HG03097 (cell line): ENCODE measurements at regions not wholly inside any gene's neighbourhood (a gene's known extent, or its start where the extent isn't known, plus 50 kb on each side); places are given as distances from the start of the nearest gene placed in this dataset.

Experiments
- ATAC-seq: cut with Tn5 transposase; IDR thresholded peaks from one replicate; pipeline ENCODE4 v1.9.1; 2021; ENCODE audit not compliant: unreplicated experiment, low FRiP score

GRCh38 chr18:38606841-38607240, 1041.2 kb upstream of the CELF4 start:
- no peak for ATAC-seq

DNA sequence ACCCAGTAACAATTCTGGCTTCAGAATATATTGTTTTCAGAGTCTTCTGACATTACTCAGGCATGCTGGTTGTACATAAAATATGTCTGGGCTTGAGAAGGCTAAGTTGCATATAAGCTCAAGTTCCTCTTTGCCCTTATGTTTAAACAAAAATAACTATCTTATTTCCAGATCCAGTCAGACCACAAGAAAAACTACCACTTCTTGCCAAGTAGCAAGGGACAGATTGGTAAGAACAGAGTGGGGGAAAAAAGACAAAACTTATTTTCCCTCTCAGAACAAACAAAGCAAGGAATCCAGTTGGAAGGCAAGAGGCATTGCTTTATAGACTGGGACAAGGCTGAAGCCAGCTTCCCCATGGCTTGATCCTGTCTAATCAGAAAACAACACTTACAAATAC, 1036.7 kb upstream of the CELF4 start:
- no peak for ATAC-seq

- no peak for ATAC-seq
Measured at GRCh38 chr18:38587571-38587970, 1022.0 kb upstream of the CELF4 start.

DNA sequence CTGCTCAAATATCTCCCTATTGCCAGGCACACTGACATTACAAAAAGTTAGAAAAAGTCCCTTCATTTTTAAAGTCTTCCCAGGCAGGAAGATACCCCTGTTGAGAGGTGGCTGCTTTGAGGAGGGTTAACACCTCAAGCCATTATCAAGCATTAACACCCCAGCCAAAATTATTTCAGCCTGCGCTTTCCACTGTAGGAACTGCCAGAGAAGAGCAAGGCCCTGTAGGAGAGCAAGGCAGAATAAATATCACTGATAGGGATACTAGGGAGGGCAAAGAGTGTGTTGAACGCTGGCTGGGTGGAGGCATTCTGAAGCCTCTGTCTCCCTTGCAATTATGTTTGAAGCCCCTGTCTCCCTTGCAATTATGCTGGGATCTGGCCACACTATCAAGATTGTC, 1020.7 kb upstream of the CELF4 start:
- ATAC-seq, result no peak

DNA sequence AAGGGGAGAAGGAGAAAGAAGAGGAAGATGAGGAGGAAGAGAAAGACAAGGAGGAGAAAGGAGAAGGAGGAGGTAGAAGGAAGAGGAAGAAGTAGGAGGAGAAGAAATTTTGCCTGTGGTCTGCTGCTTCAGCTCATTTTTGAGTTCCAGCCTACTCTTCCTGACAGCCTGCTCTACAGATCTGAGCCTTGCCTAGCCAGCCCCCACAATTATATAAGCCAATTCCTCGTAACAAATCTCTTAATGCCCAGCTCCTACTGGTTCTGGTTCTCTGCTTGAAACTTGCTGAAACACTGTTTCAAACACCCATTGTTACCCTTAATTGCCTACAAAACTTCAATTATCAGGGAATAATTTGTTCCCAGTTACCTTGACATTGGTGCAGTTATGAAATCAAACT, 1014.2 kb upstream of the CELF4 start:
- no peak for ATAC-seq

DNA sequence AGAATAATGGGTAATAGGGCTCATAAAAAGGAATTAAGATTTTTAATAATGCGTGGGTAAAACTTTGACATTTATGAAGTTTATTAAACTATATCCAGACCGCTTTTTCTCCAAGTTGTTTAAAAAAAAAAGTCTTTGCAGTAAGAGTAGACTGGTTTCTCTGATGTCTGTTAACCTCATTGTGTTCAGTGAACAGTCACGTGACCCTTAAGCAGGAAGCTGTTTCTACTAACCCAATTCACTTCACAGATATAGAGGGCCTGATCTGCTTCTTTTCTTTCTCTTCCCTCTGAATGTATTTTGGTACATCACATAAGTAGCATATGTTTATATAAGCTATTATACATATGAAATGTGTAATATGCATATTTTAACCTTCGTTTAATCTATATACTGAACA, 1011.3 kb upstream of the CELF4 start:
- ATAC-seq, result no peak

DNA sequence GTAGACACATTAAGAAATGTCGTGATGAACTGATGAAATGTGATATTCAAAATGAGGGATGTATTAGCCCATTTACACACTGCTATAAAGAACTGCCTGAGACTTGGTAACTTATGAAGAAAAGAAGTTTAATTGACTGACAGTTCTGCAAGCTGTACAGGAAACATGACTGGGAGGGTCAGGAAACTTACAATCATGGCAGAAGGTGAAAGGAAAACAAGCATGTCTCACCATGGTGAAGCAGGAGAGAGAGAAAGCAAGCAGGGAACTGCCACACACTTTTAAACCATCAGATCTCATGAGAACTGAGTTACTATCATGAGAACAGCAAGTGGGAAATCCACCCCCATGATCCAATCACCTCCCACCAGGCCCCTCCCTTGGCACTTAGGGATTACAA, 1010.8 kb upstream of the CELF4 start:
- ATAC-seq, result no peak

DNA sequence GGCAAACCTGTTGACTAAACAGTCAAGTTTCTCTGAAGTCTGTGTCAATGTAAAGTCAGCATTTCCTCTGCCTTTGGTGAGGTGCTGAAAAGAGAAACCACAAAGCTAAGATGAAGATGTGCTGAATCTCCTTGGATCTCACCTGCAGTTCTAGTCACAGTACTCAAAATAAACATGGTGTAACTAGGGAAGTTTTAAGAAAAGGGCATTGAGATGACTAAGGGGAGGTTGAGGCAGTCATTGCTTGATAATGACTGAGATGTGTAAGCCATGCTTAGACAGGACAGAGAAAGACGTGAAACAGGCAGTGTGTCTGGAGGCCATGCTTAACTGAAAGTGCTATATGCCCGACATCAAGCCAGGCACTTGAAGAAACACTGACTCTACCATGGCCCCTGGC, 1010.0 kb upstream of the CELF4 start:
- ATAC-seq, result no peak

DNA sequence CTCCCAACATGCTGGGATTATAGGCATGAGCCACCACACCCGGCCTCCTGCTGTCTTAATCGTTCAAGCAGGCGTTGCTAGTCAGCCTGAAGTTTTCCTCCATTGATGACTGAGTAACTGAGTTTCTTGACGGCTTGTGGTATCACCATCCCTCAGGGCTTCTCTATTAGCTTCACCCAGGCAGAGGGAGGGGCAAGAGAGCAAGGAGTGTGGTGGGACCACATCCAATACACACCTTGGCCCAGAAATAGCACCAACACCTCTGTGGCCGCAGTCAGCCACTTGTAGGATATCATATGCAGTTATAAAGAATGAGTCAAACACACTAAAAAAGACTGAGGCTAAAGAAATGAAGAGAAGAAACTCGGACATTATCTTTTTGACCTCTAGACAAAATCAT, 1009.4 kb upstream of the CELF4 start:
- no peak for ATAC-seq

DNA sequence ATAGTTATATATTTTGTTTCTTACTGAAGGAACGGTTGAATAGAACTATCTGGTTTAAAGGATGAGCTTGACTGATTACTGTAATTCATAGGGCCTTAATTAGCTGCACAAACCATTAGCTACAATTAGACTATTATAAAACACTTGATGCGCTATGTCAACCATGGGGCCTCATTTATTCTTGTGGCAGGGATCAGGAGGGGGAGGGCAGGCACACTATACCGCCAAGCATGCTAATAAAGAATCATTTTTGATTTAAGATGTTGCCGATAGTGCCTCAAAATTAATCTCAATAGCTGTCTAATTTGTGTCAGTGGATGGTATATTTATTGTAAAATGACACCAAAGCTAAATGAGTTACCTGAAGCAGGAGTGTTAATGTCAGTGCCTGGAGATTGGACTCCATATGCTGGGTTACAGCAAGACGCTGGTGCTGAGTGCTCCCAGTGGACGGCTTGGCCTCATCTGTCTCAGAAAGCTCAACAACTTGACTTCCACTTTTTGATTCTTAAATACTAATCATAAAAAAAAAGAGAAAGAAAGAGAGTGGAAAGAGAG, 1007.0 kb upstream of the CELF4 start:
- ATAC-seq, result no peak

GRCh38 chr18:38571651-38572050, 1006.1 kb upstream of the CELF4 start:
- no peak for ATAC-seq

GRCh38 chr18:38565513-38565912, 999.9 kb upstream of the CELF4 start:
- no peak for ATAC-seq

- ATAC-seq, result no peak
Measured at GRCh38 chr18:38563396-38563980, 997.9 kb upstream of the CELF4 start.

GRCh38 chr18:38557006-38557405, 991.4 kb upstream of the CELF4 start:
- ATAC-seq, result no peak

DNA sequence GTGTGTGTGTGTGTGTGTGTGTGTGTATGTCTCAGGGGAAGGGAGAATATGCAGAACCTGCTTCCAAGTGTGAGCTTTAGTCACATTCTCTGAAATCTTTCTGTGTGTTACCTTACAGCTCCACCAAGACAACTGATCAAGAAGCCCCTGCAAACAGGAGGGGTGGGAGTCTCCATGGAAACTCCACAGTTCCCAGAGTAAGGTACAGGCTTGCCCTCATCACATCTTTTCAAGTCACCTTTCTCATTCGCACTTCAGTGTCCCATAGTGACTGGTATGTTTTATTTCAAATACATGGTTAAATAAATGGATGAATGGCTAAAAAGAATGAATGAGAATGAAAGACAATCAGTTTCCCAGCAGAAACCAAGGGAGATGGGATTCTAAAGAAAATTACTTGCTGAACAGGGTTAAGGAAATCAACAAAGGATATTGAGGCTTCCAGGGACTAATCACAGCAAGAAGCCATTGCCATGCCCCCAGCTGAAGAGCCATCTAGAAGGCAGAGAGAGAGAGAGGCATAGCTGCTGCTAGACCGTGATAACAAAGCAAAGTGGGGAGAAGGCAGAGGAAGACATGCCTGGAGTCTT, 987.2 kb upstream of the CELF4 start:
- ATAC-seq, result no peak

DNA sequence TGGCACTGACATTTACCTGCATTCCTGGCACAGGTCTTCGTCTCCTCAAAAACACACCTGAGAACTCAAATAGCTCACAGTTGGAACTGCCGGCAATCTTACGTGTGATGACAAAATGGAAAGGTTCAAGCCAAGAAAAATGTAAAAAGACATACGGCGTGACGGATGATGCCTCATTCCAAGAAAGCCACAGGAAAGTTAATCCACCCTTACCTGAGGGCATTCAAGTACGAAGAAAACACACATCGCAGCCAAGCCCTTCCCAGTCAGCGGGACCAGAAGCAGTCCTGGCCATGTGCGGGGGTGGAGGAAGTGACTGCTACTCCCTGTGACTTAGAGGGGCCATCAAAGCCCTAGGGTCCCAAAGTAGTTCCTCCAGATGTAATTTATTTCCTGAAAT, 986.3 kb upstream of the CELF4 start:
- ATAC-seq, result no peak

GRCh38 chr18:38545071-38545470, 979.5 kb upstream of the CELF4 start:
- ATAC-seq, result no peak

DNA sequence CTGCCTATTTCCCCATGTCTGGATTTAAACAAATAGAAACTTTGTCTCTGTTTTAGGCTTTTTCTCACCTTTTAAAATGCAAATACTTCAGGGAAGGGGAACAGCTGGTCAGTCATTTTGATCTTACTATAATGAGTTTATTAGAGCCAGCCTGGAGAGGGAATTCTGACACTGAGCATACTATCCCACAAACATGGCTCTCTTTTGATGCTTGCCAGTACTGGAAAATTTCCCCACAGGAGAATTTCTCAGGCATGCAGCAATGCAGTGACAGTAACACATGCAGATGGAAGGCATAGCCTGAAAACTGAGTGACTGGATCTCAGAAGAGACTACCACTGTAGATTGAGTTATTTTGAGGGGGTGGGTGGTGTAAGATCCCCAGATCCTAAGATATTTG, 974.3 kb upstream of the CELF4 start:
- no peak for ATAC-seq

- no peak for ATAC-seq
Measured at GRCh38 chr18:38539371-38539770, 973.8 kb upstream of the CELF4 start.

DNA sequence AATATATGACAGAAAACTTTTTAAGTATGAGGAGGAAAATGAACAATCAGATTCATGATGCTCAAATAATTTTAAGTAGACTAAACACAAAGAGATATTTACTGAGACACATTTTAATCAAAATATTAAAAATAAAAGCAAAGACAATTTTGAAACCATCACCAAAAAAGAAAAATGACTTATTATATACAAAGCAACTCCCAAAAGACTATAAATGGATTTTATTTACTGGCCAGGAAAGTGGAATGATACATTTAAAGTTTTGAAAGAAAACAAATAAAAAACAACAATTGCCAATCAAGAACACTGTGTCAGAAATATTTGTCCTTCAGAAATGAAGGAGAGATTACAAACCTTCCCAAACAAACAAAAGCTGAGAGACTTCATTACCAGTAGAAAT, 968.5 kb upstream of the CELF4 start:
- ATAC-seq, result no peak

GRCh38 chr18:38526922-38527321, 961.3 kb upstream of the CELF4 start:
- no peak for ATAC-seq

- ATAC-seq, result no peak
Measured at GRCh38 chr18:38525039-38525438, 959.4 kb upstream of the CELF4 start.

GRCh38 chr18:38520786-38521185, 955.2 kb upstream of the CELF4 start:
- no peak for ATAC-seq
